Osteocyte (in vitro differentiated cells): ENCODE measurements at regions not wholly inside any gene's neighbourhood (a gene's known extent, or its start where the extent isn't known, plus 50 kb on each side); places are given as distances from the start of the nearest gene placed in this dataset.
"Not testable (repeated sequence)": the region's sequence is repeated elsewhere in the genome, so short reads cannot be mapped to it uniquely, and the experiment has no call there.

ENCODE experiments used
- DNase-seq: peaks from one replicate; pipeline ENCODE4 v3.0.0; 2021; ENCODE audit warnings: mixed read lengths; ENCODE audit not compliant: unreplicated experiment; ENCODE audit errors: extremely low spot score
- H3K27ac Mint-ChIP-seq: one replicate; pipeline ENCODE4 v1.8.0; 2021; ENCODE audit warnings: mild to moderate bottlenecking, mixed read lengths; ENCODE audit not compliant: unreplicated experiment
- H3K27me3 Mint-ChIP-seq: one replicate; pipeline ENCODE4 v1.8.0; 2021; ENCODE audit warnings: mixed read lengths; ENCODE audit not compliant: unreplicated experiment
- H3K36me3 Mint-ChIP-seq: one replicate; pipeline ENCODE4 v1.8.0; 2021; ENCODE audit warnings: mixed read lengths; ENCODE audit not compliant: unreplicated experiment
- H3K4me1 Mint-ChIP-seq: one replicate; pipeline ENCODE4 v1.8.0; 2021; ENCODE audit warnings: mixed read lengths; ENCODE audit not compliant: unreplicated experiment
- H3K4me3 Mint-ChIP-seq: one replicate; pipeline ENCODE4 v1.8.0; 2021; ENCODE audit warnings: mild to moderate bottlenecking, moderate library complexity, mixed read lengths; ENCODE audit not compliant: unreplicated experiment
- H3K9me3 Mint-ChIP-seq: one replicate; pipeline ENCODE4 v1.8.0; 2021; ENCODE audit warnings: mixed read lengths; ENCODE audit not compliant: unreplicated experiment
- CTCF ChIP-seq: fragments of 200-600 bp; sonication (generic); IDR thresholded peaks from 2 replicates; pipeline ENCODE4 v1.5.0; 2021; ENCODE audit warnings: antibody characterized with exemption, mild to moderate bottlenecking, moderate library complexity

GRCh38 chr5:92544036-92544435 lies 1037.0 kb downstream of the NR2F1-AS1 start:
- DNase-seq: no peak
- no peaks in the 10 kb centered on the region for H3K36me3 Mint-ChIP-seq
- H3K4me1 Mint-ChIP-seq: peaks cover 57% of the 10 kb centered on the region
- peaks cover 9% of the 10 kb centered on the region for H3K9me3 Mint-ChIP-seq
- H3K4me3 Mint-ChIP-seq: no peak overlapping the region
- no peak for TF ChIP-seq CTCF
- peak overlapping the region; percentile 92 for H3K27ac Mint-ChIP-seq
- H3K27me3 Mint-ChIP-seq: no peaks in the 10 kb centered on the region

- Mint-ChIP-seq H3K27me3 (no peaks in the 10 kb centered on the region), H3K27ac (peak overlapping the region; percentile 92), H3K4me1 (peaks cover 50% of the 10 kb centered on the region), H3K9me3 (peaks cover 13% of the 10 kb centered on the region), H3K36me3 (no peaks in the 10 kb centered on the region), H3K4me3 (no peak overlapping the region)
- DNase-seq: no peak
- TF ChIP-seq CTCF: no peak
These were observed 1037.8 kb downstream of the NR2F1-AS1 start for GRCh38 chr5:92543201-92543600.

GRCh38 chr5:92542017-92542416 lies 1039.0 kb downstream of the NR2F1-AS1 start:
- Mint-ChIP-seq H3K9me3 (peaks cover 23% of the 10 kb centered on the region), H3K4me1 (peaks cover 50% of the 10 kb centered on the region), H3K27ac (peak overlapping the region; percentile 92)
- not testable (repeated sequence) for H3K4me3 Mint-ChIP-seq, DNase-seq, H3K27me3 Mint-ChIP-seq, H3K36me3 Mint-ChIP-seq

GRCh38 chr5:92527311-92528078 lies 1053.5 kb downstream of the NR2F1-AS1 start:
- H3K36me3 Mint-ChIP-seq: no peaks in the 10 kb centered on the region
- no peak overlapping the region for H3K27ac Mint-ChIP-seq
- H3K4me1 Mint-ChIP-seq: peaks cover 9% of the 10 kb centered on the region
- H3K27me3 Mint-ChIP-seq: no peaks in the 10 kb centered on the region
- no peak for DNase-seq
- H3K9me3 Mint-ChIP-seq: peaks cover 12% of the 10 kb centered on the region
- TF ChIP-seq CTCF: no peak
- no peak overlapping the region for H3K4me3 Mint-ChIP-seq

GRCh38 chr5:92525131-92525530 lies 1055.9 kb downstream of the NR2F1-AS1 start:
- no peak overlapping the region for H3K4me3 Mint-ChIP-seq
- peaks cover 10% of the 10 kb centered on the region for H3K9me3 Mint-ChIP-seq
- no peak for DNase-seq
- no peaks in the 10 kb centered on the region for H3K27me3 Mint-ChIP-seq
- no peak for TF ChIP-seq CTCF
- no peak overlapping the region for H3K27ac Mint-ChIP-seq
- H3K4me1 Mint-ChIP-seq: peaks cover 12% of the 10 kb centered on the region
- H3K36me3 Mint-ChIP-seq: peaks cover 3% of the 10 kb centered on the region
